Left colon (tissue), 2 donors: ENCODE measurements at regions not wholly inside any gene's neighbourhood (a gene's known extent, or its start where the extent isn't known, plus 50 kb on each side); places are given as distances from the start of the nearest gene placed in this dataset.
"Not testable (repeated sequence)": the region's sequence is repeated elsewhere in the genome, so short reads cannot be mapped to it uniquely, and the experiment has no call there.

Source experiments
- ATAC-seq: fragments of 200-7000 bp; cut with Tn5 transposase; one replicate; pipeline ENCODE4 v1.9.1; 2020; ENCODE audit warnings: mild to moderate bottlenecking, moderate library complexity
- DNase-seq, 2 donors: peaks; one replicate each; pipeline ENCODE4 v3.0.0-alpha.2; 2020
- intact Hi-C, 2 donors: fragments of 100-400 bp; cut with DNase I in 1 of 2; cut with micrococcal nuclease in 1 of 2; formaldehyde crosslinking; loops; one replicate each; pipeline versions ENCODE4 v1.11.2 to v1.14.0; 2022; cut with DNase I, micrococcal nuclease
- donor health status: DM: no; HTN: no; CAD: no.
- donor health status: DM: yes; HTN: yes; CAD: no.

GRCh38 chr16:59058250-59058649 lies 324.1 kb upstream of the GOT2 start:
- intact Hi-C loops: no loop called here
- DNase-seq (no peak), ATAC-seq (no peak)

GRCh38 chr16:59053911-59054310 lies 319.8 kb upstream of the GOT2 start:
- DNase-seq (no peak), ATAC-seq (no peak)
- intact Hi-C loops: no loop called here

DNA sequence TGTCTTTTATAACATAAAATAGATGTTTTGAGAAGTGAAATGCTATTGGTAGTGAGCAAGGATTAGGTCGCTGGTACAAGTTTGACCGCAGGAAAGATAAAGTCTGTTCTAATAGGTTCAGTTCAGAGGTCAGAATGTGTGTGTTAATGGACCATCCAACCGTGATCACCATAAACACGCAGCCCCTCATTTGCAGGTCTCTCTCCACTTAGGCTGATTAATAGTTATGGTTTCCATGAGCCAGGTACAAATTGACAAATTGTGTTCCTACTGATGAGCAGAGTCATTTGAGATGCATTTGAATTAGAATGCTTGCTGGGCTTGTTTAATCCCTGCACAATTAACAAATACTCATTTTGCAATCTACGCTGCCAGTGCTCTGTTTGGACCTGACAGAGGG lies 318.1 kb upstream of the GOT2 start:
- intact Hi-C loops: no loop called here
- no peak for ATAC-seq
- DNase-seq: no peak

DNA sequence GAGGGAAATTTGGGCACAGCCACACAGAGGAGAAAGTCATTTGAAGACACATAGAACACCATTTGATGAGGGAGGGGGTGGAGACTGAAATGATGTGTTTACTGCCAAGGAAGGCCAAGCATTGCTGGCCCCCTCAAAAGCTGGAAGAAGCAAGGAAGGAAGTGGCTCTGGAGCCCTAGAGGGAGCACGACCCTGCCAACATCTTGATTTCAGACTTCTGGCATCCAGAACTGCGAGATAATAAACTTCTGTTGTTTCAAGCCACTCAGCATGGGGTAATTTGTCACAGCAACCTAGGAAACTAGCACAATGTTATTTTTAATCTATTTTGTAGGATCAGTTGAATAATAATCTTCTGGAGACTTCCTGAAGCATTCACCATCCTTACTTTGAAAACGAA lies 314.8 kb upstream of the GOT2 start:
- ATAC-seq: no peak
- intact Hi-C loops: no loop called here
- DNase-seq: no peak

DNA sequence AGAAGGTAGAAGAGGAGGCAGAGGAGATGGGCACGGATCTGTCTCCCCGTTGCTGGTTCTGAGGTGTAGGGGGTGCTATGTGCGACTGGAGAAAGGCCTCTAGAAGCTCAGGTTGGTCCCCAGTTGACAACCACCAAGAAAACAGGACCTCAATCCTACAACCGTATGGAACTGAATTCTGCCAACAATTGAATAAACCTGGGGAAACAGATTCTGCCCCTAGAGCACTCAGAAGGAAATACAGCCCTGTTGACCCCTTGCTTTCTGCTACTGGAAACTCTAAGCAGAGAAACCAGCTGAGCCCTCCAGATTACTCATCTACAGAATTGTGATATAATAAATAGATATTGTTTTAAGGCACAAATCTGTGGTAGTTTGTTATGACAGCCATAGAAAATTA lies 313.0 kb upstream of the GOT2 start:
- ATAC-seq (no peak), DNase-seq (no peak)
- intact Hi-C loops: no loop called here

GRCh38 chr16:59046335-59046734 lies 312.2 kb upstream of the GOT2 start:
- DNase-seq (no peak), ATAC-seq (no peak)
- intact Hi-C loops: no loop called here

DNA sequence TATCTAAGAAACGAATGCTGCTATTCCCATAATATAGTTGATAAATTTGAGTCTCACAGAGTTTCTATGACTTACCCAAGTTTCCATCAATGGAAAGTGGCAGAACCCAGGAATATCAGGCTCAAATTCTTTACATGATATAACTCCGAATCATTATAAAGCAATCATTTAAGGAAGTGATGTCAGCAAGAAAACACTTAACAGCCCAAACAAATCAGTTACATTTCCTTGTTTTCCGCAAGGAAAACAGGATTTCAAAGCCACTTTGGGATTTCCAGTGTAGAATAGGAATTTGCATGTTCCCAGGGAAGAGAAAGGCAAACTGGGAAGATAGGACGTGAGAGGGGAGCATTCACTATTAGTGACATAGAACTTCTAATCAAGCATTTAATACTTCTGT lies 311.4 kb upstream of the GOT2 start:
- no peak for DNase-seq
- no peak for ATAC-seq
- intact Hi-C loops: no loop called here

DNA sequence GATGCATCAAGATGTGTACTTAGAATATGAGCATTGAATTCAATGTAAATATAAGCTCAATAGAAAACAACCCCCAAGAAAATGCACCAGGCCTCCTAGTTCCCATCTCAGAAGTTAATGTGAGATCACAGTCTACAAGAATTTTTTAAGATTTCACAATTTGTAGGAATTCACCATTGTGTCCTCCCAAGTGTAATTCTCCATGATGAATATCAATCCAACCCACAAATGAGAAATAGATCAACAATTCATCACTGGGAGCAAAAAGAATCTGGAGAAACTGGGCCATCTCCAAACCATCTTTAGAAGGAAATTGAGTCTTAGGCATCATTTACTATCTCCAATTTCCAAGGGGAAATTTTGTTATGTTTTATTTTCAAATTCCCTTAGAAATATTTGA lies 310.5 kb upstream of the GOT2 start:
- intact Hi-C loops: no loop called here
- ATAC-seq (no peak), DNase-seq (no peak)

GRCh38 chr16:59042301-59042700 lies 308.2 kb upstream of the GOT2 start:
- ATAC-seq (no peak), DNase-seq (no peak)
- intact Hi-C loops: no loop called here

DNA sequence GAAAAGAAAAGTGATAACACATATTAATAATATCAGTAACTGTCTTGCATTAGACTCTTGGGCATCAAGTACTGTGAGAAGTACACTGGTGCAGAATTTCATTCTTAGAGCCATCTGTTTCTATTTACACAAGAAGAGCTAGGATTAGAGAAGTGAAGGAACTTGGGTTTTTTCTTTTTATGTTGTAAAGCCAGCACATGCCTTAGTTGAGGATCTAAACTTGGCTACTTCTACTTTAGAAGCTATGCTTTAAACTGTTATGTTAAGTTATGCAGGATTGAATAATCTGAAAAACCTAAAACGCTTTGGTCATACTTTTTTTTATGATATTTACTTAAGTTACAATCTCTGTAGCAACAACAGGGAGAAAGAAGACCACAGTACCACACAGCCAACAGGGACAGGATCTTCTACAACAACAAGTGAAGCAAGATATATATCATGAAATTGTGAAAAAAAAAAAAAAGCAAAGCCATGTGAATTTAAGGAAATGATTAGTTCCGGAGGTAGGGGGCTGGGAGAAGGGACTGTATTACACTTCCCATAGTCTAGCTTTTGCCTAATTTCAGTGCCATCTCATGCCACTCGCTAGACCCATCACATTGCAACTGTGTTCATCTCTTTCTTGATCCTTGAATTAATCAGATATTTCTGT lies 305.1 kb upstream of the GOT2 start:
- DNase-seq (no peak), ATAC-seq (no peak)
- intact Hi-C loops: no loop called here

GRCh38 chr16:59030923-59031485 lies 296.9 kb upstream of the GOT2 start:
- DNase-seq: no peak
- intact Hi-C loops: no loop called here
- no peak for ATAC-seq

GRCh38 chr16:59021751-59022150 lies 287.6 kb upstream of the GOT2 start:
- DNase-seq (no peak), ATAC-seq (no peak)
- intact Hi-C loops: no loop called here

DNA sequence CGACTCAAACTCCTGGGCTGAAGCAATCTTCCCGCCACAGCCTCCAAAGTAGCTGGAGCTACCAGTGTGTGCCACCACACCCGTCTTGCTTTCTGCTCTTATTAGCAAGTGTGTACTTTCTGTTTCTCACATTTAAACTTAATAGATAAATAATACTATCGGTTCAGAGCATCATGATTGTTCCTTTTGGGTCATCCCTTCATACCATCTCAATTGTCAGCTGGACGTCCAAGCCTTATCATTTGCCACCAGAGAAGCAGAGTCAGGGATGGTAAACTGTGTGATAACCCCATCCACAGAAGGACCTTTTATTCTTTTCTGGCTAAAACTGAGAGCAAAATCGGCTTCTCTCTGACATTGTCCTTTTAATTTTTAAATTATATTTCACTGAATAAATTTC lies 279.8 kb upstream of the GOT2 start:
- DNase-seq: no peak
- no peak for ATAC-seq

GRCh38 chr16:58999762-59000161 lies 265.6 kb upstream of the GOT2 start:
- ATAC-seq: no peak
- intact Hi-C loops: no loop called here
- DNase-seq: no peak

More for the DNA sequence above, 279.8 kb upstream of the GOT2 start:
- intact Hi-C loops: no loop called here

GRCh38 chr16:58992755-58993154 lies 258.6 kb upstream of the GOT2 start:
- ATAC-seq, intact Hi-C loops, DNase-seq: not testable (repeated sequence)

GRCh38 chr16:58983181-58983965 lies 249.3 kb upstream of the GOT2 start:
- intact Hi-C loops, DNase-seq, ATAC-seq: not testable (repeated sequence)

- no peak for DNase-seq
- no peak for ATAC-seq
- intact Hi-C loops: no loop called here
Observed at GRCh38 chr16:58970775-58971174, 236.7 kb upstream of the GOT2 start.

GRCh38 chr16:58963479-58963878 lies 229.4 kb upstream of the GOT2 start:
- DNase-seq (no peak), ATAC-seq (no peak)
- intact Hi-C loops: no loop called here

DNA sequence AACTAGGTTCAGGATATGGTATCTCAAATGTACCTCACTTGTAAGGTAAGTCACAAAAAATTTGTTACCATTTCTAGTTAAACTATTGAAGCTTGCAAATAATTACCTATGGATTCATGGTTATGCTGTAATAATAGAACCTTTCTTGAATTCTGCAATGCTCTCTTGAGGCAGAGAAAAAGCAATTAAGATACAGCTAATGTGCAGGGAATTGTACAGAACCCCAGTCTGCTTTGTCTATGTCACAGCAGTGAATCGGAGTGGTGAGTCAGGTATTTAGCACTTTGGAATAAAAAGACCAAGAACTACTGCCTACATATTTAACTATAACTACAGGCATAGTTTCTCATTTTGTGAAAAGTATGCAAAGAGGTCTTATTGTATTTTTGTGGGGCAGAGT lies 228.7 kb upstream of the GOT2 start:
- intact Hi-C loops: no loop called here
- ATAC-seq: no peak
- no peak for DNase-seq

DNA sequence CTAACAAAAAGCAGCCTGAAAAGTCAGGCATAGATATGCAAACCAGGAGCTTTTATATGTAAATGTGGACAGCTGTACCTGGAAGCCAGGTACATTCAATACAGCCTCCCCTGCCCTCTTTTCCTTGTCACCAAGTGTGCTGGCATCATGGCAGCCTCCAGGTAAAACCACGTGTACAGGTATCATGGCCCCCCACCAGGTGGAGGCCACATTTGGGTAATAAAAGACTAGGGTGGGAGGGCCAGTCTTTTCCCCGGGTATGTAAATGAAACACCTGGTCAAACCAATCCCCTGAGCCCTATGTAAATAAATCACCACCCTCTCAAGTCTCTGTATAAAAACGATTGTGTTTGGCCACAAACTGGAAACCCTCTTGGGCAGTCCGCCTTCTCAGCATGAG lies 226.4 kb upstream of the GOT2 start:
- no peak for ATAC-seq
- DNase-seq: no peak
- intact Hi-C loops: no loop called here
